ENCODE measurements at regions not wholly inside any gene's neighbourhood (a gene's known extent, or its start where the extent isn't known, plus 50 kb on each side); places are given as distances from the start of the nearest gene placed in this dataset.

GRCh38 chr11:88036701-88037100 is 138.5 kb downstream of the RAB38 start:
- Histone ChIP-seq H3K79me2 (ENCODE audit: low read length) (no peaks in the 10 kb centered on the region), H3K9me2 (replicated peaks; ENCODE audit: insufficient read depth, low read length) (no peaks in the 10 kb centered on the region), H3F3A (ENCODE audit: insufficient read depth, low read length) (no peaks in the 10 kb centered on the region), H3K27ac (ENCODE audit: low read length) (no peak overlapping the region), H3K4me2 (ENCODE audit: low read depth, low read length) (no peak overlapping the region), H3K36me3 (replicated peaks; ENCODE audit: insufficient read depth, low read length) (no peaks in the 10 kb centered on the region), H3K9ac (ENCODE audit: low read length) (no peak overlapping the region), H2AFZ (ENCODE audit: low read length) (no peak overlapping the region), H3K9me3 (replicated peaks; ENCODE audit: insufficient read depth, low read length) (no peaks in the 10 kb centered on the region), H3K4me3 (ENCODE audit: low read length) (no peak overlapping the region), H3K4me1 (ENCODE audit: low read length) (no peaks in the 10 kb centered on the region), H3K27me3 (replicated peaks; ENCODE audit: insufficient read depth, low read length) (no peaks in the 10 kb centered on the region), H4K20me1 (ENCODE audit: insufficient read depth, low read length) (no peaks in the 10 kb centered on the region)
- TF ChIP-seq EZH2 (optimal IDR thresholded peaks at IDR 0.05; ENCODE audit: low read depth, low read length) (no peak), EZH2phosphoT487 (IDR thresholded peaks at IDR 0.05; ENCODE audit: low read length) (no peak), CTCF (IDR thresholded peaks at IDR 0.05; ENCODE audit: low read length) (no peak)
- no peak for DNase-seq

GRCh38 chr11:88035271-88035670 is 140.0 kb downstream of the RAB38 start:
- Histone ChIP-seq H3K4me3 (ENCODE audit: low read length) (no peak overlapping the region), H3F3A (ENCODE audit: insufficient read depth, low read length) (no peaks in the 10 kb centered on the region), H3K9me3 (replicated peaks; ENCODE audit: insufficient read depth, low read length) (no peaks in the 10 kb centered on the region), H3K36me3 (replicated peaks; ENCODE audit: insufficient read depth, low read length) (no peaks in the 10 kb centered on the region), H3K4me1 (ENCODE audit: low read length) (no peaks in the 10 kb centered on the region), H3K79me2 (ENCODE audit: low read length) (no peaks in the 10 kb centered on the region), H3K27ac (ENCODE audit: low read length) (no peak overlapping the region), H4K20me1 (ENCODE audit: insufficient read depth, low read length) (no peaks in the 10 kb centered on the region), H3K9me2 (replicated peaks; ENCODE audit: insufficient read depth, low read length) (no peaks in the 10 kb centered on the region), H3K4me2 (ENCODE audit: low read depth, low read length) (no peak overlapping the region), H3K9ac (ENCODE audit: low read length) (no peak overlapping the region), H3K27me3 (replicated peaks; ENCODE audit: insufficient read depth, low read length) (no peaks in the 10 kb centered on the region), H2AFZ (ENCODE audit: low read length) (no peak overlapping the region)
- no peak for DNase-seq
- TF ChIP-seq CTCF (IDR thresholded peaks at IDR 0.05; ENCODE audit: low read length) = no peak
- TF ChIP-seq EZH2 (optimal IDR thresholded peaks at IDR 0.05; ENCODE audit: low read depth, low read length) = no peak
- no peak for TF ChIP-seq EZH2phosphoT487 (IDR thresholded peaks at IDR 0.05; ENCODE audit: low read length)

- no peak for DNase-seq
- H3K9me2 ChIP-seq (replicated peaks; ENCODE audit: insufficient read depth, low read length) = no peaks in the 10 kb centered on the region
- H3K36me3 ChIP-seq (replicated peaks; ENCODE audit: insufficient read depth, low read length) = no peaks in the 10 kb centered on the region
- no peaks in the 10 kb centered on the region for H3K27me3 ChIP-seq (replicated peaks; ENCODE audit: insufficient read depth, low read length)
- TF ChIP-seq CTCF (IDR thresholded peaks at IDR 0.05; ENCODE audit: low read length) (no peak), EZH2 (optimal IDR thresholded peaks at IDR 0.05; ENCODE audit: low read depth, low read length) (no peak), EZH2phosphoT487 (IDR thresholded peaks at IDR 0.05; ENCODE audit: low read length) (no peak)
- H2AFZ ChIP-seq (ENCODE audit: low read length) = no peak overlapping the region
- no peak overlapping the region for H3K4me2 ChIP-seq (ENCODE audit: low read depth, low read length)
- no peaks in the 10 kb centered on the region for H3K9me3 ChIP-seq (replicated peaks; ENCODE audit: insufficient read depth, low read length)
- H3K4me3 ChIP-seq (ENCODE audit: low read length) = no peak overlapping the region
- no peak overlapping the region for H3K27ac ChIP-seq (ENCODE audit: low read length)
- peaks cover 6% of the 10 kb centered on the region; the same call in 1 of the 2 replicates for H3K4me1 ChIP-seq (ENCODE audit: low read length)
- no peak overlapping the region for H3K9ac ChIP-seq (ENCODE audit: low read length)
- no peaks in the 10 kb centered on the region for H3K79me2 ChIP-seq (ENCODE audit: low read length)
- no peaks in the 10 kb centered on the region for H4K20me1 ChIP-seq (ENCODE audit: insufficient read depth, low read length)
- H3F3A ChIP-seq (ENCODE audit: insufficient read depth, low read length) = no peaks in the 10 kb centered on the region
These were observed 157.6 kb downstream of the RAB38 start for GRCh38 chr11:88017666-88018065.

Data from MM.1S (cell line).